ENCODE measurements at regions not wholly inside any gene's neighbourhood (a gene's known extent, or its start where the extent isn't known, plus 50 kb on each side); places are given as distances from the start of the nearest gene placed in this dataset.

DNA sequence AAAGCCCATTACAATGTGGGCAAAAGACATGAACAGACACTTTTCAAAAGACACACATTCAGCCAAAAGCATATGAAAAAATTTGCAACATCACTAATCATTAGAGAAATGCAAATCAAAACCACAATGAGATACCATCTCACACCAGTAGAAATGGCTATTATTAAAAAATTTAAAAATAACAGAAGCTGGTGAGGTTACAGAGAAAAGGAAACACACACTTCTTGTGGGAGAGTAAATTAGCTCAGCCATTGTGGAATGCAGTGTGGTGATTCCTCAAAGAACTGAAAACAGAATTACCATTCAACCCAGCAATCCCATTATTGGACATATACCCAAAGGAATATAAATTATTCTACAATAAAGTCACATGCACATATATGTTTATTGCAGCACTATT, 585.2 kb upstream of the TUSC1 start:
- no peaks in the 10 kb centered on the region for H3K9me3 ChIP-seq (ENCODE audit: control insufficient read depth, insufficient read depth, low read depth, low read length)
- TF ChIP-seq ZNF211 (tag by site-specific recombination; IDR thresholded peaks at IDR 0.05; ENCODE audit: low read depth) (no peak), ZNF571 (tag by site-specific recombination; IDR thresholded peaks at IDR 0.05) (no peak), MYNN (tag by site-specific recombination; IDR thresholded peaks at IDR 0.05; ENCODE audit: borderline replicate concordance) (no peak), ZNF776 (tag by site-specific recombination; IDR thresholded peaks at IDR 0.05; ENCODE audit: borderline replicate concordance) (no peak), GLI2 (tag by site-specific recombination; IDR thresholded peaks at IDR 0.05; ENCODE audit: borderline replicate concordance, low read depth) (no peak), ZNF585B (tag by site-specific recombination; IDR thresholded peaks at IDR 0.05) (no peak)
- TF ChIP-seq, protein P1, sequence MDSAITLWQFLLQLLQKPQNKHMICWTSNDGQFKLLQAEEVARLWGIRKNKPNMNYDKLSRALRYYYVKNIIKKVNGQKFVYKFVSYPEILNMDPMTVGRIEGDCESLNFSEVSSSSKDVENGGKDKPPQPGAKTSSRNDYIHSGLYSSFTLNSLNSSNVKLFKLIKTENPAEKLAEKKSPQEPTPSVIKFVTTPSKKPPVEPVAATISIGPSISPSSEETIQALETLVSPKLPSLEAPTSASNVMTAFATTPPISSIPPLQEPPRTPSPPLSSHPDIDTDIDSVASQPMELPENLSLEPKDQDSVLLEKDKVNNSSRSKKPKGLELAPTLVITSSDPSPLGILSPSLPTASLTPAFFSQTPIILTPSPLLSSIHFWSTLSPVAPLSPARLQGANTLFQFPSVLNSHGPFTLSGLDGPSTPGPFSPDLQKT (IDR thresholded peaks at IDR 0.05; ENCODE audit: borderline replicate concordance, low read depth, low read length): no peak
- TF ChIP-seq, protein P2, sequence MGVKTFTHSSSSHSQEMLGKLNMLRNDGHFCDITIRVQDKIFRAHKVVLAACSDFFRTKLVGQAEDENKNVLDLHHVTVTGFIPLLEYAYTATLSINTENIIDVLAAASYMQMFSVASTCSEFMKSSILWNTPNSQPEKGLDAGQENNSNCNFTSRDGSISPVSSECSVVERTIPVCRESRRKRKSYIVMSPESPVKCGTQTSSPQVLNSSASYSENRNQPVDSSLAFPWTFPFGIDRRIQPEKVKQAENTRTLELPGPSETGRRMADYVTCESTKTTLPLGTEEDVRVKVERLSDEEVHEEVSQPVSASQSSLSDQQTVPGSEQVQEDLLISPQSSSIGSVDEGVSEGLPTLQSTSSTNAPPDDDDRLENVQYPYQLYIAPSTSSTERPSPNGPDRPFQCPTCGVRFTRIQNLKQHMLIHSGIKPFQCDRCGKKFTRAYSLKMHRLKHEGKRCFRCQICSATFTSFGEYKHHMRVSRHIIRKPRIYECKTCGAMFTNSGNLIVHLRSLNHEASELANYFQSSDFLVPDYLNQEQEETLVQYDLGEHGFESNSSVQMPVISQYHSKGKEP (tag by site-specific recombination; IDR thresholded peaks at IDR 0.05): no peak
- TF ChIP-seq, protein P3, sequence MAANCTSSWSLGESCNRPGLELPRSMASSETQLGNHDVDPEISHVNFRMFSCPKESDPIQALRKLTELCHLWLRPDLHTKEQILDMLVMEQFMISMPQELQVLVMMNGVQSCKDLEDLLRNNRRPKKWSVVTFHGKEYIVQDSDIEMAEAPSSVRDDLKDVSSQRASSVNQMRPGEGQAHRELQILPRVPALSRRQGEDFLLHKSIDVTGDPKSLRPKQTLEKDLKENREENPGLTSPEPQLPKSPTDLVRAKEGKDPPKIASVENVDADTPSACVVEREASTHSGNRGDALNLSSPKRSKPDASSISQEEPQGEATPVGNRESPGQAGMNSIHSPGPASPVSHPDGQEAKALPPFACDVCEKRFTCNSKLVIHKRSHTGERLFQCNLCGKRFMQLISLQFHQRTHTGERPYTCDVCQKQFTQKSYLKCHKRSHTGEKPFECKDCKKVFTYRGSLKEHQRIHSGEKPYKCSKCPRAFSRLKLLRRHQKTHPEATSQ (tag by site-specific recombination; IDR thresholded peaks at IDR 0.05): no peak
- no peak overlapping the region for H3K27ac ChIP-seq (ENCODE audit: extremely low read depth, low read depth, low read length)
- ChIA-PET POLR2A (no interaction called here), CTCF (interaction anchor here (0.6 kb wide), 1 partner anchor 39 kb away, joined by 3 read pairs; no protein-coding TSS in a partner anchor)
- H3K4me3 ChIP-seq (ENCODE audit: low read depth, low read length): no peak overlapping the region
- no peaks in the 10 kb centered on the region for H3K4me1 ChIP-seq (ENCODE audit: control insufficient read depth, insufficient read depth, low read length)
- H3K36me3 ChIP-seq (ENCODE audit: control insufficient read depth in 2 of 2, insufficient read depth in 1 of 2, low read length in 2 of 2): no peaks in the 10 kb centered on the region

DNA sequence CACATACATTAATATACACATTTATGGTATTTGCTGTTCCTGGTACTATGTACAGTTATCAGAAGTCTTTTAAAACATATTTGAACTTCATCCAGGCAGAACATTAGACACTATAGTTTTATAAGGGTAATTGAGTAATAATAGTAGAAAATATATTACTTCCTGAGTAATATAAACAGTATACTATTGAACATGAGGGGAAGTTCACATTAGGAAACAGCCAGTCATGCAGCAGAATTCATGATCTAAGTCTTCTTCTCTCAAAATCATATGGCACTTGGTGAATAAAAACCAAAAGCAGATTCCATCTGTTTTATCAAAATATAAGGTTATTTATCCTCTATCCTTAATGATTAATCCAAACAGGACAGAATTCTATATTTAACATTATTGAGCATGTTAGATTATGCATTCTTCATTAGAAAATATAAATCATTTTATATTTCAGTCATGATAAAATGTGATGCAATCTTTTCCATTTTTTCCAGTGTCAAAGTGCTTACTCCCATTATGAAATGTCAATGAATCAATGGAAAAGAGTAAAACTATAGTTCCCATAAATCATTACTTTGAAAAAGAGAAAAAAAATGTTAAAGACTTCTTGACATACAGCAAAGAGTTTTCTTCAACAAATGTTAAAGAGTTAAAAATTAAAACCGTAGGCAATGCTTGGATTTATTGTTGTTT, 584.3 kb upstream of the TUSC1 start:
- no peaks in the 10 kb centered on the region for H3K9me3 ChIP-seq (ENCODE audit: control insufficient read depth, insufficient read depth, low read depth, low read length)
- POLR2A ChIA-PET: no interaction called here
- CTCF ChIA-PET: interaction anchor here (0.6 kb wide), 1 partner anchor 362 kb away, joined by 3 read pairs; no protein-coding TSS in a partner anchor
- no peaks in the 10 kb centered on the region for H3K36me3 ChIP-seq (ENCODE audit: control insufficient read depth in 2 of 2, insufficient read depth in 1 of 2, low read length in 2 of 2)
- H3K27ac ChIP-seq (ENCODE audit: extremely low read depth, low read depth, low read length): no peak overlapping the region
- no peaks in the 10 kb centered on the region for H3K4me1 ChIP-seq (ENCODE audit: control insufficient read depth, insufficient read depth, low read length)
- H3K4me3 ChIP-seq (ENCODE audit: low read depth, low read length): no peak overlapping the region
- TF ChIP-seq, protein P4, sequence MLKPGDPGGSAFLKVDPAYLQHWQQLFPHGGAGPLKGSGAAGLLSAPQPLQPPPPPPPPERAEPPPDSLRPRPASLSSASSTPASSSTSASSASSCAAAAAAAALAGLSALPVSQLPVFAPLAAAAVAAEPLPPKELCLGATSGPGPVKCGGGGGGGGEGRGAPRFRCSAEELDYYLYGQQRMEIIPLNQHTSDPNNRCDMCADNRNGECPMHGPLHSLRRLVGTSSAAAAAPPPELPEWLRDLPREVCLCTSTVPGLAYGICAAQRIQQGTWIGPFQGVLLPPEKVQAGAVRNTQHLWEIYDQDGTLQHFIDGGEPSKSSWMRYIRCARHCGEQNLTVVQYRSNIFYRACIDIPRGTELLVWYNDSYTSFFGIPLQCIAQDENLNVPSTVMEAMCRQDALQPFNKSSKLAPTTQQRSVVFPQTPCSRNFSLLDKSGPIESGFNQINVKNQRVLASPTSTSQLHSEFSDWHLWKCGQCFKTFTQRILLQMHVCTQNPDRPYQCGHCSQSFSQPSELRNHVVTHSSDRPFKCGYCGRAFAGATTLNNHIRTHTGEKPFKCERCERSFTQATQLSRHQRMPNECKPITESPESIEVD (tag by site-specific recombination; IDR thresholded peaks at IDR 0.05): no peak
- no peak for TF ChIP-seq ZNF785 (tag by site-specific recombination; IDR thresholded peaks at IDR 0.05)
- TF ChIP-seq ZNF350 (tag by site-specific recombination; IDR thresholded peaks at IDR 0.05): no peak
- TF ChIP-seq ZNF792 (tag by site-specific recombination; IDR thresholded peaks at IDR 0.05): no peak
- no peak for TF ChIP-seq ZNF621 (tag by site-specific recombination; IDR thresholded peaks at IDR 0.05)
- TF ChIP-seq ZNF23 (tag by site-specific recombination; IDR thresholded peaks at IDR 0.05; ENCODE audit: borderline replicate concordance): no peak
- TF ChIP-seq KLF7 (tag by site-specific recombination; IDR thresholded peaks at IDR 0.05; ENCODE audit: borderline replicate concordance): no peak
- TF ChIP-seq SP3 (tag by site-specific recombination; IDR thresholded peaks at IDR 0.05): no peak
- TF ChIP-seq ZBTB8A (tag by site-specific recombination; IDR thresholded peaks at IDR 0.05): no peak
- TF ChIP-seq ZNF184 (tag by site-specific recombination; IDR thresholded peaks at IDR 0.05): no peak

Measured in HEK293 (cell line).